Smooth muscle cell (in vitro differentiated cells): ENCODE measurements at regions not wholly inside any gene's neighbourhood (a gene's known extent, or its start where the extent isn't known, plus 50 kb on each side); places are given as distances from the start of the nearest gene placed in this dataset.

Source experiments
- DNase-seq: peaks from one replicate; lab custom pipeline; 2025; ENCODE audit not compliant: unreplicated experiment; lab: John Stamatoyannopoulos, UW
- H2AFZ ChIP-seq: fragments of 200-600 bp; sonication (generic); 2 replicates; pipeline ENCODE4 v1.6.0; 2016; ENCODE audit warnings: antibody characterized with exemption, low read depth, mild to moderate bottlenecking
- H3F3A ChIP-seq: fragments of 200-600 bp; sonication (generic); 2 replicates; pipeline ENCODE4 v1.6.0; 2017; ENCODE audit warnings: antibody characterized with exemption, low read depth
- H3K27ac ChIP-seq: fragments of 200-600 bp; sonication (generic); 2 replicates; pipeline ENCODE4 v1.5.1; 2016; ENCODE audit warnings: low read depth, mild to moderate bottlenecking
- H3K27me3 ChIP-seq: fragments of 200-600 bp; sonication (generic); 2 replicates; pipeline ENCODE4 v1.6.1; 2016; ENCODE audit warnings: low read depth, mild to moderate bottlenecking
- H3K36me3 ChIP-seq: fragments of 200-600 bp; sonication (generic); 2 replicates; pipeline ENCODE4 v1.5.1; 2016; ENCODE audit warnings: low read depth
- H3K4me1 ChIP-seq: fragments of 200-600 bp; sonication (generic); 2 replicates; pipeline ENCODE4 v1.5.1; 2016; ENCODE audit warnings: low read depth
- H3K4me2 ChIP-seq: fragments of 200-600 bp; sonication (generic); 2 replicates; pipeline ENCODE4 v1.6.0; 2016; ENCODE audit warnings: mild to moderate bottlenecking
- H3K4me3 ChIP-seq: fragments of 200-600 bp; sonication (generic); 2 replicates; pipeline ENCODE4 v1.5.1; 2016; ENCODE audit warnings: mild to moderate bottlenecking
- H3K79me2 ChIP-seq: fragments of 200-600 bp; sonication (generic); 2 replicates; pipeline ENCODE4 v1.6.0; 2016; ENCODE audit warnings: low read depth, mild to moderate bottlenecking
- H3K9ac ChIP-seq: fragments of 200-600 bp; sonication (generic); 2 replicates; pipeline ENCODE4 v1.6.0; 2016; ENCODE audit warnings: low read depth
- H3K9me3 ChIP-seq: fragments of 200-600 bp; sonication (generic); replicated peaks from 2 replicates; pipeline ENCODE4 v1.5.1; 2016; ENCODE audit warnings: low read depth
- H4K20me1 ChIP-seq: fragments of 200-600 bp; sonication (generic); 2 replicates; pipeline ENCODE4 v1.6.0; 2016; ENCODE audit warnings: low read depth
- CTCF ChIP-seq: fragments of 200-600 bp; sonication (generic); IDR thresholded peaks from 2 replicates; pipeline ENCODE4 v1.5.1; 2017; ENCODE audit warnings: borderline replicate concordance, mild to moderate bottlenecking, antibody characterized with exemption; ENCODE audit not compliant: insufficient read depth, poor library complexity, severe bottlenecking
- WGBS: methylation state at CpG from one replicate; pipeline ENCODE4 v1.1.7; 2016; ENCODE audit warnings: low lambda C conversion rate; 5-methylcytosine and 5-hydroxymethylcytosine counted together

- Histone ChIP-seq H3K4me2 (no peak overlapping the region), H3K27ac (no peak overlapping the region), H2AFZ (no peak overlapping the region), H3K36me3 (no peaks in the 10 kb centered on the region), H3K9me3 (no peaks in the 10 kb centered on the region), H3K4me3 (no peak overlapping the region), H3K79me2 (no peaks in the 10 kb centered on the region), H3K4me1 (no peaks in the 10 kb centered on the region), H3K27me3 (peaks cover 3% of the 10 kb centered on the region), H4K20me1 (no peaks in the 10 kb centered on the region), H3K9ac (no peak overlapping the region), H3F3A (no peaks in the 10 kb centered on the region)
- no peak for TF ChIP-seq CTCF
- no peak for DNase-seq
These were observed 164.9 kb upstream of the TUT7 start for GRCh38 chr9:86519066-86519615.

GRCh38 chr9:86517475-86517874 is 163.3 kb upstream of the TUT7 start:
- TF ChIP-seq CTCF, result no peak
- H3K79me2 ChIP-seq, result no peaks in the 10 kb centered on the region
- WGBS, result 93% methylated on average over 1 of the region's 1 CpG
- H3K36me3 ChIP-seq, result no peaks in the 10 kb centered on the region
- no peak for DNase-seq
- no peak overlapping the region for H3K4me3 ChIP-seq
- H3K27ac ChIP-seq, result no peak overlapping the region
- no peaks in the 10 kb centered on the region for H3F3A ChIP-seq
- H3K9me3 ChIP-seq, result no peaks in the 10 kb centered on the region
- no peak overlapping the region for H3K4me2 ChIP-seq
- no peak overlapping the region for H3K9ac ChIP-seq
- no peak overlapping the region for H2AFZ ChIP-seq
- H3K27me3 ChIP-seq, result peaks cover 3% of the 10 kb centered on the region
- H4K20me1 ChIP-seq, result no peaks in the 10 kb centered on the region
- H3K4me1 ChIP-seq, result no peaks in the 10 kb centered on the region

- Histone ChIP-seq H3K79me2 (no peaks in the 10 kb centered on the region), H2AFZ (no peak overlapping the region), H3K4me3 (no peak overlapping the region), H3F3A (no peaks in the 10 kb centered on the region), H3K27ac (no peak overlapping the region), H3K36me3 (no peaks in the 10 kb centered on the region), H3K4me1 (no peaks in the 10 kb centered on the region), H3K9me3 (no peaks in the 10 kb centered on the region), H3K27me3 (peaks cover 3% of the 10 kb centered on the region), H4K20me1 (no peaks in the 10 kb centered on the region), H3K9ac (no peak overlapping the region), H3K4me2 (no peak overlapping the region)
- no peak for TF ChIP-seq CTCF
- 95% methylated on average over 19 of the region's 19 CpGs for WGBS
- no peak for DNase-seq
These were observed 162.4 kb upstream of the TUT7 start for GRCh38 chr9:86516564-86516963.

- no peaks in the 10 kb centered on the region for H3F3A ChIP-seq
- H3K4me1 ChIP-seq, result no peaks in the 10 kb centered on the region
- WGBS, result 69% methylated on average over 4 of the region's 4 CpGs
- peaks cover 3% of the 10 kb centered on the region for H3K27me3 ChIP-seq
- no peak for DNase-seq
- no peaks in the 10 kb centered on the region for H4K20me1 ChIP-seq
- H3K4me3 ChIP-seq, result no peak overlapping the region
- no peak overlapping the region for H3K9ac ChIP-seq
- H3K27ac ChIP-seq, result no peak overlapping the region
- H3K79me2 ChIP-seq, result no peaks in the 10 kb centered on the region
- TF ChIP-seq CTCF, result no peak
- H3K4me2 ChIP-seq, result no peak overlapping the region
- H3K9me3 ChIP-seq, result no peaks in the 10 kb centered on the region
- no peak overlapping the region for H2AFZ ChIP-seq
- no peaks in the 10 kb centered on the region for H3K36me3 ChIP-seq
These were observed 161.0 kb upstream of the TUT7 start for GRCh38 chr9:86515221-86515620.
